HG02571 (cell line): ENCODE measurements at regions not wholly inside any gene's neighbourhood (a gene's known extent, or its start where the extent isn't known, plus 50 kb on each side); places are given as distances from the start of the nearest gene placed in this dataset.

Source experiments
- ATAC-seq: cut with Tn5 transposase; IDR thresholded peaks from one replicate; pipeline ENCODE4 v1.9.1; 2021; ENCODE audit warnings: mild to moderate bottlenecking, moderate library complexity; ENCODE audit not compliant: unreplicated experiment

- ATAC-seq: no peak
These were observed 86.1 kb upstream of the MBL2 start for GRCh38 chr10:52858722-52859121.

DNA sequence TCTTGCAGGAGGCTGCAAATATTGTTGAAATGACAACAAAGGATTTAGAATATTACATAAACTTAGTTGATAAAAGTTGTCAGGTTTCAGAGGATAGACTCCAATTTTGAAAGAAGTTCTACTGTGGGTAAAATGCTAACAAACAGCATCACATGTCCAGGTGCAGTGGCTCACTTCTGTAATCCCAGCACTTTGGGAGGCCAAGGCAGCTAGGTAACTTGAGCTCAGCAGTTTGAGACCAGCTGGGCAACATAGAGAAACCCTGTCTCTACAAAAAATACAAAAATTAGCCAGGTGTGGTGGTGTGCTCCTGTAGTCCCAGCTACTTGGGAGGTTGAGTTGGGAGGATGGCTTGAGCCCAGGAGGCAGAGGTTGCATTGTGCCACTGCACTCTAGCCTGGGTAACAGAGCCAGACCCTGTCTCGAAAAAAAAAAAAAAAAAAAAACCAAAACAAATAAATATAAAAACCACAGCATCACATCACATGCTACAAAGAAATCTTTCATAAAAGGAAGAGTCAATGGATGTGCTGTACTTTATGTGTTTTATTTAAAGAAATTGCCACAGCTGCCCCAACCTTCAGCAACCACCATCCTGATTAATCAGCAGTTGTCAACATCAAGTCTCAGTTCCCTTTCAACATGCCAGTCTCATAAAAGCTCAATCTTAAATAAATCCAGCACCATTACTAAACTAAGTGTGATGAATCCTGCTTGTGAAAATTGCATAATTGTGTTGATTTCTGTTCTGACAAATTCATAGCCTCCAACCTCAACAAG lies 83.2 kb upstream of the MBL2 start:
- no peak for ATAC-seq

- ATAC-seq: no peak
These were observed 81.1 kb upstream of the MBL2 start for GRCh38 chr10:52853704-52854103.

DNA sequence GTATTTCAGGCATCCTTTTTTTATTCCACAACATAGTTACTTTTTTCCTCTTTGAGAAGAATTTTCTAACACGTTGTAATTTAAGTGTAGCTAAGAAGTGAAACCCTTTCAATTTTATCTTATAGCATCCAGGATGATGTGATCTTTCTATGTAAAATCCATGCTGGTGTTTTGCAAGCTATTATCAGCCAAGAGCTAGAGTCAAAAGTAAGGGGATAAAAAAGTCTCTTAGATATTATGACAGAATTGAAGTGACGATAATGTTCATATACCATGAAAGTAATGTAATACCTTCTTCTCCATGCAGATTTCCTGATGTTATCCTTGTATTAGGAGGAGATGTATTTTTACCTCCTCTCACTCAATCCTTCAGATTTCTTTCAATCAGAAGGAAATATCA lies 64.2 kb upstream of the MBL2 start:
- ATAC-seq: no peak
